AG10803 (cell line): ENCODE measurements at regions not wholly inside any gene's neighbourhood (a gene's known extent, or its start where the extent isn't known, plus 50 kb on each side); places are given as distances from the start of the nearest gene placed in this dataset.

Source experiments
- DNase-seq: peaks from one replicate; pipeline ENCODE4 v3.0.0; 2010; ENCODE audit warnings: low read depth
- H3K4me3 ChIP-seq: 2 replicates; pipeline ENCODE4 v1.5.1; 2011; ENCODE audit warnings: mild to moderate bottlenecking, low read length, control low read depth
- CTCF ChIP-seq: conservative IDR thresholded peaks from 2 replicates; pipeline ENCODE4 v1.5.1; 2011; ENCODE audit warnings: mild to moderate bottlenecking, low read length, control low read depth, inconsistent platforms

- no peak for TF ChIP-seq CTCF
- DNase-seq: no peak
- no peak overlapping the region for H3K4me3 ChIP-seq
Observed at GRCh38 chr9:14021871-14022525, 291.9 kb downstream of the NFIB start.

- DNase-seq: no peak
- H3K4me3 ChIP-seq: no peak overlapping the region
- TF ChIP-seq CTCF: no peak
Observed at GRCh38 chr9:14018081-14018480, 295.9 kb downstream of the NFIB start.

- TF ChIP-seq CTCF: no peak
- no peak for DNase-seq
Observed at GRCh38 chr9:14014744-14015143, 299.2 kb downstream of the NFIB start.

DNA sequence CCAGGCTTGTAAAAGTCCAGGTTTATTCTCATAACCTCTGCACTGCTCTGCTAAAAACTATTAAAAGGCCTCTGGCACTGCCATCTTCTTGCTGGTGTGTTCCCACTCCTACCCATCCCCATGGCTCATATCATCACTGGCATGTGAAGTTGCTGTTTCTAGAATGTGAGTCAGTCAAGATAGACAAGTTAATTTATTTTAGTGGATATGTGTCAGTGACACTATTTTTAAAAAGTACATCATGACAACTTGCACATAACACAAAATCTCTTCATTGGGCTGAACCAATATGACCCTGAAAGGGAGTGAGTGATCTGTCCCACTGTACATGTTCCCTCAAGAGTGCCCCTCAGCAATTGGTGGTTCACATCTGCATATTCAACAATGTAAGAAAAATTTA lies 299.7 kb downstream of the NFIB start:
- no peak overlapping the region for H3K4me3 ChIP-seq
- DNase-seq: no peak
- no peak for TF ChIP-seq CTCF

More at GRCh38 chr9:14014744-14015143, 299.2 kb downstream of the NFIB start:
- H3K4me3 ChIP-seq: no peak overlapping the region

- H3K4me3 ChIP-seq: no peak overlapping the region
- TF ChIP-seq CTCF: no peak
- DNase-seq: no peak
Observed at GRCh38 chr9:14011799-14012560, 302.0 kb downstream of the NFIB start.

- no peak for TF ChIP-seq CTCF
- no peak for DNase-seq
- H3K4me3 ChIP-seq: no peak overlapping the region
Observed at GRCh38 chr9:14007190-14007769, 306.7 kb downstream of the NFIB start.
